A673 (cell line): ENCODE measurements at regions not wholly inside any gene's neighbourhood (a gene's known extent, or its start where the extent isn't known, plus 50 kb on each side); places are given as distances from the start of the nearest gene placed in this dataset.
A peak's percentile ranks its signal among the peaks of the same experiment; 100 is the strongest.

ENCODE experiments used
- BruUV-seq: library from RNA; stranded (reverse); fragments of 400-500 nt; replicated peaks from 2 replicates; lab custom pipeline; 2021; lab: Mats Ljungman, UMichigan
- CTCF ChIA-PET: fragments of 300-600 bp; sonication (Branson Sonifier 250); formaldehyde crosslinking; loops from one replicate; lab custom pipeline; 2022; ENCODE audit warnings: antibody characterized with exemption; lab: Charles Lee
- POLR2A ChIA-PET: fragments of 300-600 bp; sonication (Branson Sonifier 250); formaldehyde crosslinking; loops from one replicate; lab custom pipeline; 2022; ENCODE audit warnings: antibody characterized with exemption; ENCODE audit not compliant: low non-redundant PET; lab: Charles Lee
- DNase-seq: peaks from one replicate; pipeline ENCODE4 v3.0.0-alpha.2; 2015; ENCODE audit warnings: low spot score
- H3K27ac ChIP-seq: fragments of 200-600 bp; sonication (generic); 2 replicates; pipeline ENCODE4 v1.5.1; 2016; ENCODE audit warnings: mixed run types, low read depth, mild to moderate bottlenecking, mixed read lengths, antibody characterized with exemption, low read length; ENCODE audit not compliant: poor library complexity, severe bottlenecking
- H3K27me3 ChIP-seq: fragments of 200-600 bp; sonication (generic); replicated peaks from 2 replicates; pipeline ENCODE4 v1.6.1; 2017; ENCODE audit warnings: mixed run types, low read depth, mild to moderate bottlenecking, mixed read lengths, antibody characterized with exemption, low read length; ENCODE audit not compliant: insufficient read depth, poor library complexity
- H3K36me3 ChIP-seq: fragments of 200-600 bp; sonication (generic); 2 replicates; pipeline ENCODE4 v1.6.1; 2016; ENCODE audit warnings: mixed run types, mild to moderate bottlenecking, mixed read lengths, antibody characterized with exemption, low read length; ENCODE audit not compliant: insufficient read depth, poor library complexity, severe bottlenecking
- H3K4me1 ChIP-seq: fragments of 200-600 bp; sonication (generic); 2 replicates; pipeline ENCODE4 v1.6.1; 2017; ENCODE audit warnings: mixed run types, mild to moderate bottlenecking, mixed read lengths, antibody characterized with exemption, low read length; ENCODE audit not compliant: insufficient read depth, poor library complexity, severe bottlenecking
- H3K4me3 ChIP-seq: fragments of 200-600 bp; sonication (generic); 2 replicates; pipeline ENCODE4 v1.5.1; 2016; ENCODE audit warnings: low read depth, mixed run types, mild to moderate bottlenecking, mixed read lengths, low read length; ENCODE audit not compliant: poor library complexity, severe bottlenecking
- H3K9me3 ChIP-seq: fragments of 200-600 bp; sonication (generic); 2 replicates; pipeline ENCODE4 v1.6.1; 2016; ENCODE audit warnings: mixed run types, low read depth, mild to moderate bottlenecking, mixed read lengths, antibody characterized with exemption, low read length; ENCODE audit not compliant: poor library complexity, severe bottlenecking
- CTCF ChIP-seq: fragments of 300-800, 200-600 bp; sonication (generic); conservative IDR thresholded peaks from 2 replicates; pipeline ENCODE4 v1.5.1; 2017; ENCODE audit warnings: low read depth, mild to moderate bottlenecking, antibody characterized with exemption, low read length, moderate library complexity, mixed read lengths
- EZH2 ChIP-seq: fragments of 200-600 bp; sonication (generic); IDR thresholded peaks from 2 replicates; pipeline ENCODE4 v1.6.1; 2017; ENCODE audit warnings: borderline replicate concordance, low read depth, mild to moderate bottlenecking, mixed read lengths, antibody characterized with exemption, low read length; ENCODE audit not compliant: poor library complexity, severe bottlenecking
- intact Hi-C: fragments of 100-400 bp; cut with micrococcal nuclease; formaldehyde crosslinking; loops from one replicate; pipeline ENCODE4 v1.10.0; 2022; ENCODE audit not compliant: unreplicated experiment

- no peak overlapping the region for H3K27ac ChIP-seq
- CTCF ChIA-PET: no interaction called here
These were observed 1166.8 kb downstream of the MAT2B start for GRCh38 chr5:164672205-164672604.

GRCh38 chr5:164672931-164673694 is 1167.7 kb downstream of the MAT2B start:
- H3K27ac ChIP-seq: no peak overlapping the region
- H3K36me3 ChIP-seq: no peaks in the 10 kb centered on the region
- H3K4me3 ChIP-seq: no peak overlapping the region
- peak; percentile 4 for DNase-seq
- TF ChIP-seq CTCF: 0 out of 2 replicates have a peak, but pooled peaks have one; percentile 18
- no peak for TF ChIP-seq EZH2
- CTCF ChIA-PET: interaction anchor here (1.0 kb wide), 1 partner anchor 169 kb away, joined by 3 read pairs; no protein-coding TSS in a partner anchor
- POLR2A ChIA-PET: no interaction called here
- no peaks in the 10 kb centered on the region for H3K4me1 ChIP-seq
- H3K9me3 ChIP-seq: no peaks in the 10 kb centered on the region
- no peaks in the 10 kb centered on the region for H3K27me3 ChIP-seq
- BruUV-seq: no TSS peak
- intact Hi-C loops: loop anchor here (5.0 kb wide), 1 partner anchor 1106 kb away; no protein-coding TSS in a partner anchor

More at GRCh38 chr5:164672205-164672604, 1166.8 kb downstream of the MAT2B start:
- Histone ChIP-seq H3K4me3 (no peak overlapping the region), H3K4me1 (no peaks in the 10 kb centered on the region), H3K9me3 (no peaks in the 10 kb centered on the region), H3K27me3 (no peaks in the 10 kb centered on the region), H3K36me3 (no peaks in the 10 kb centered on the region)
- POLR2A ChIA-PET: no interaction called here
- intact Hi-C loops: loop anchor here (5.0 kb wide), 1 partner anchor 1105 kb away; no protein-coding TSS in a partner anchor
- no peak for DNase-seq
- no peak for TF ChIP-seq EZH2
- TF ChIP-seq CTCF: no peak
- BruUV-seq: no TSS peak

DNA sequence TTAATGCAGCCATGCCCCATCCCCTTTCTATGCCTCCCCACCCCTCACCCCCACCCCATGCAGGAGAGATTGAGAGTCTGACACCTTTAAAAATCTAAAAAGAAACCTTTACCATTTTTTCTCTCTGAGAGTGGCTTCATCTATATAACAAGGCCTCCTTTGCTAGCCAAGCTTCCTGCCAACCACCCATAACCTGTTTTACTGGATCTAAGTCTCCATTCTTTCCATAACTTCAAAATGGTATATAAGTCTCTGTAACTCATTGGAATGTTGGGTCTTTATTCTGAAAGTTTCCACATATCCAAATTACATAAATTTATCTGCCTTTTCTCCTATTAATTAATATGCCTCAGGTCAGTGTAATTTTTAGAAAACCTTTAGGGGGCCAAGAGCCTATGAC is 1174.0 kb downstream of the MAT2B start:
- no peaks in the 10 kb centered on the region for H3K9me3 ChIP-seq
- H3K27me3 ChIP-seq: no peaks in the 10 kb centered on the region
- no TSS peak for BruUV-seq
- ChIA-PET CTCF (no interaction called here), POLR2A (no interaction called here)
- no peak for DNase-seq
- H3K27ac ChIP-seq: no peak overlapping the region
- no peaks in the 10 kb centered on the region for H3K4me1 ChIP-seq
- intact Hi-C loops: no loop called here
- no peak for TF ChIP-seq EZH2
- TF ChIP-seq CTCF: no peak
- H3K36me3 ChIP-seq: no peaks in the 10 kb centered on the region
- H3K4me3 ChIP-seq: no peak overlapping the region
